Fibroblast of the aortic adventitia (primary cell): ENCODE measurements at regions not wholly inside any gene's neighbourhood (a gene's known extent, or its start where the extent isn't known, plus 50 kb on each side); places are given as distances from the start of the nearest gene placed in this dataset.
"Not testable (repeated sequence)": the region's sequence is repeated elsewhere in the genome, so short reads cannot be mapped to it uniquely, and the experiment has no call there.

Source experiments
- DNase-seq: peaks from one replicate; pipeline ENCODE4 v3.0.0-alpha.2; 2010; ENCODE audit warnings: low read depth
- H3K4me3 ChIP-seq: 2 replicates; pipeline ENCODE4 v1.5.1; 2011; ENCODE audit warnings: low read depth, mild to moderate bottlenecking, control low read depth, low read length, moderate library complexity
- CTCF ChIP-seq: IDR thresholded peaks from 2 replicates; pipeline ENCODE4 v1.5.1; 2011; ENCODE audit warnings: mild to moderate bottlenecking, low read length, control low read depth, inconsistent platforms; ENCODE audit not compliant: insufficient read depth

- not testable (repeated sequence) for H3K4me3 ChIP-seq, DNase-seq
- TF ChIP-seq CTCF: peak; percentile 0
These were observed 99.4 kb upstream of the CHST15 start for GRCh38 chr10:124192664-124193308.

GRCh38 chr10:124190476-124190875 lies 97.1 kb upstream of the CHST15 start:
- not testable (repeated sequence) for DNase-seq

GRCh38 chr10:124186956-124187355 lies 93.6 kb upstream of the CHST15 start:
- DNase-seq: no peak
- TF ChIP-seq CTCF: no peak
- no peak overlapping the region for H3K4me3 ChIP-seq

More at GRCh38 chr10:124190476-124190875, 97.1 kb upstream of the CHST15 start:
- H3K4me3 ChIP-seq: not testable (repeated sequence)

- TF ChIP-seq CTCF: no peak
- no peak for DNase-seq
These were observed 91.7 kb upstream of the CHST15 start for GRCh38 chr10:124185084-124185483.

GRCh38 chr10:124184208-124184830 lies 90.9 kb upstream of the CHST15 start:
- no peak for TF ChIP-seq CTCF
- DNase-seq: no peak
- H3K4me3 ChIP-seq: no peak overlapping the region

More at GRCh38 chr10:124185084-124185483, 91.7 kb upstream of the CHST15 start:
- no peak overlapping the region for H3K4me3 ChIP-seq

GRCh38 chr10:124183617-124184016 lies 90.2 kb upstream of the CHST15 start:
- no peak overlapping the region for H3K4me3 ChIP-seq
- no peak for DNase-seq
- TF ChIP-seq CTCF: no peak

- no peak for TF ChIP-seq CTCF
- DNase-seq: no peak
- no peak overlapping the region for H3K4me3 ChIP-seq
These were observed 88.7 kb upstream of the CHST15 start for GRCh38 chr10:124182088-124182541.
